Neutrophil (primary cell): ENCODE measurements at regions not wholly inside any gene's neighbourhood (a gene's known extent, or its start where the extent isn't known, plus 50 kb on each side); places are given as distances from the start of the nearest gene placed in this dataset.

ENCODE experiments used
- H3K27ac ChIP-seq: fragments of 200-600 bp; sonication (generic); 2 replicates; pipeline ENCODE4 v1.5.1; 2016; ENCODE audit warnings: mild to moderate bottlenecking, moderate library complexity
- H3K27me3 ChIP-seq: fragments of 200-600 bp; sonication (generic); 2 replicates; pipeline ENCODE4 v1.6.0; 2016; ENCODE audit warnings: mild to moderate bottlenecking
- H3K36me3 ChIP-seq: fragments of 200-600 bp; sonication (generic); 2 replicates; pipeline ENCODE4 v1.5.1; 2017
- H3K4me1 ChIP-seq, 2 experiments: fragments of 200-600 bp in 1 of 2; sonication (generic) in 1 of 2; 1 replicate in 1 of 2; 2 replicates in 1 of 2; pipeline versions ENCODE4 v1.5.1 to v1.6.1; 2013 to 2016; ENCODE audit warnings: low read depth in 1 of 2, low read length in 1 of 2, mild to moderate bottlenecking in 1 of 2, moderate library complexity in 1 of 2; ENCODE audit not compliant: control insufficient read depth in 1 of 2, insufficient read depth in 1 of 2
- H3K4me3 ChIP-seq, 2 experiments: fragments of 200-600 bp in 1 of 2; sonication (generic) in 1 of 2; 1 replicate in 1 of 2; 2 replicates in 1 of 2; pipeline ENCODE4 v1.5.1; 2013 to 2016; ENCODE audit warnings: low read depth in 1 of 2, low read length in 1 of 2, mild to moderate bottlenecking in 1 of 2, moderate library complexity in 1 of 2
- H3K9me3 ChIP-seq: fragments of 200-600 bp; sonication (generic); 2 replicates; pipeline ENCODE4 v1.5.1; 2016
- CTCF ChIP-seq: fragments of 200-600 bp; sonication (generic); IDR thresholded peaks from 2 replicates; pipeline ENCODE4 v1.5.1; 2016; ENCODE audit warnings: antibody characterized with exemption

- H3K9me3 ChIP-seq, result no peaks in the 10 kb centered on the region
- no peak overlapping the region for H3K27ac ChIP-seq
- TF ChIP-seq CTCF, result no peak
- H3K4me3 ChIP-seq, result no peak overlapping the region
- H3K27me3 ChIP-seq, result no peaks in the 10 kb centered on the region
- no peaks in the 10 kb centered on the region for H3K4me1 ChIP-seq
- H3K36me3 ChIP-seq, result no peaks in the 10 kb centered on the region
Measured at GRCh38 chr5:82614706-82615105, 336.6 kb upstream of the RPS23 start.

GRCh38 chr5:82613891-82614290 is 335.7 kb upstream of the RPS23 start:
- Histone ChIP-seq H3K27me3 (no peaks in the 10 kb centered on the region), H3K4me3 (no peak overlapping the region), H3K9me3 (no peaks in the 10 kb centered on the region), H3K36me3 (no peaks in the 10 kb centered on the region), H3K4me1 (no peaks in the 10 kb centered on the region), H3K27ac (no peak overlapping the region)
- no peak for TF ChIP-seq CTCF

- no peaks in the 10 kb centered on the region for H3K9me3 ChIP-seq
- H3K27ac ChIP-seq, result no peak overlapping the region
- H3K36me3 ChIP-seq, result no peaks in the 10 kb centered on the region
- no peaks in the 10 kb centered on the region for H3K27me3 ChIP-seq
- no peaks in the 10 kb centered on the region for H3K4me1 ChIP-seq
- H3K4me3 ChIP-seq, result no peak overlapping the region
- no peak for TF ChIP-seq CTCF
Measured at GRCh38 chr5:82610686-82611085, 332.5 kb upstream of the RPS23 start.

GRCh38 chr5:82605441-82605973 is 327.4 kb upstream of the RPS23 start:
- H3K4me1 ChIP-seq, result no peaks in the 10 kb centered on the region
- H3K27ac ChIP-seq, result no peak overlapping the region
- no peaks in the 10 kb centered on the region for H3K9me3 ChIP-seq
- H3K4me3 ChIP-seq, result no peak overlapping the region
- no peaks in the 10 kb centered on the region for H3K27me3 ChIP-seq
- H3K36me3 ChIP-seq, result no peaks in the 10 kb centered on the region
- TF ChIP-seq CTCF, result no peak

- Histone ChIP-seq H3K27ac (no peak overlapping the region), H3K4me1 (no peaks in the 10 kb centered on the region), H3K36me3 (no peaks in the 10 kb centered on the region), H3K9me3 (no peaks in the 10 kb centered on the region), H3K4me3 (no peak overlapping the region), H3K27me3 (no peaks in the 10 kb centered on the region)
- TF ChIP-seq CTCF, result no peak
Measured at GRCh38 chr5:82603033-82603987, 325.2 kb upstream of the RPS23 start.
